ENCODE measurements at regions not wholly inside any gene's neighbourhood (a gene's known extent, or its start where the extent isn't known, plus 50 kb on each side); places are given as distances from the start of the nearest gene placed in this dataset.

- Histone ChIP-seq H3K4me3 (no peak overlapping the region), H3K36me3 (ENCODE audit: control insufficient read depth, insufficient read depth, low read length) (no peaks in the 10 kb centered on the region), H3K79me2 (ENCODE audit: control insufficient read depth, insufficient read depth, low read length) (no peaks in the 10 kb centered on the region), H3K4me2 (ENCODE audit: insufficient read depth, low read length) (no peak overlapping the region), H4K20me1 (replicated peaks; ENCODE audit: control insufficient read depth, insufficient read depth, low read length) (no peaks in the 10 kb centered on the region), H3K4me1 (replicated peaks in 1 of 2; ENCODE audit: control insufficient read depth in 2 of 2, insufficient read depth in 2 of 2, low read length in 2 of 2) (no peaks in the 10 kb centered on the region), H3K27ac (ENCODE audit: extremely low read depth, low read depth, low read length) (no peak overlapping the region), H3K9ac (ENCODE audit: insufficient read depth in 1 of 2, low read depth in 2 of 2, low read length in 2 of 2) (no peak overlapping the region), H3K9me1 (ENCODE audit: control insufficient read depth, insufficient read depth, low read length) (no peaks in the 10 kb centered on the region), H3K27me3 (ENCODE audit: control insufficient read depth in 2 of 2, insufficient read depth in 2 of 2, low read length in 2 of 2) (no peaks in the 10 kb centered on the region), H3K9me3 (replicated peaks; ENCODE audit: control insufficient read depth, insufficient read depth, low read depth, low read length) (no peaks in the 10 kb centered on the region), H2AFZ (ENCODE audit: low read depth, low read length) (no peak overlapping the region)
- DNase-seq (ENCODE audit: extremely low read depth in 1 of 4, low spot score in 3 of 4) (no peak), FAIRE-seq (no peak), ATAC-seq (no peak)
- POLR2A ChIA-PET, result no interaction called here
- TF ChIP-seq NR2C1 (IDR thresholded peaks at IDR 0.05) (no peak), NR2C1 (tag; IDR thresholded peaks at IDR 0.05) (no peak), MTA2 (IDR thresholded peaks at IDR 0.05; ENCODE audit: low read depth) (no peak)
- TF ChIP-seq, protein P1, sequence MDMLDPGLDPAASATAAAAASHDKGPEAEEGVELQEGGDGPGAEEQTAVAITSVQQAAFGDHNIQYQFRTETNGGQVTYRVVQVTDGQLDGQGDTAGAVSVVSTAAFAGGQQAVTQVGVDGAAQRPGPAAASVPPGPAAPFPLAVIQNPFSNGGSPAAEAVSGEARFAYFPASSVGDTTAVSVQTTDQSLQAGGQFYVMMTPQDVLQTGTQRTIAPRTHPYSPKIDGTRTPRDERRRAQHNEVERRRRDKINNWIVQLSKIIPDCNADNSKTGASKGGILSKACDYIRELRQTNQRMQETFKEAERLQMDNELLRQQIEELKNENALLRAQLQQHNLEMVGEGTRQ (CRISPR knock-in tag; IDR thresholded peaks at IDR 0.05), result no peak
- CTCF ChIA-PET (ENCODE audit: low intra/inter-chr PET ratio), result no interaction called here
- intact Hi-C loops (cut with micrococcal nuclease), result no loop called here
- WGBS (ENCODE audit: insufficient coverage, low coverage, missing lambda C conversion rate), result 0% methylated on average over 2 of the region's 4 CpGs
- BruUV-seq (replicated peaks), result no TSS peak
- in situ Hi-C loops (cut with MboI), result no loop called here
These were observed 334.1 kb downstream of the ZNF674 start for GRCh38 chrX:46211079-46211478.

- no peaks in the 10 kb centered on the region for H3K9me3 ChIP-seq (replicated peaks; ENCODE audit: control insufficient read depth, insufficient read depth, low read depth, low read length)
- no peak for ATAC-seq
- H3K79me2 ChIP-seq (ENCODE audit: control insufficient read depth, insufficient read depth, low read length), result no peaks in the 10 kb centered on the region
- no peak overlapping the region for H3K9ac ChIP-seq (ENCODE audit: insufficient read depth in 1 of 2, low read depth in 2 of 2, low read length in 2 of 2)
- FAIRE-seq, result no peak
- no peak overlapping the region for H2AFZ ChIP-seq (ENCODE audit: low read depth, low read length)
- no peak overlapping the region for H3K4me3 ChIP-seq
- no peaks in the 10 kb centered on the region for H3K27me3 ChIP-seq (ENCODE audit: control insufficient read depth in 2 of 2, insufficient read depth in 2 of 2, low read length in 2 of 2)
- no peaks in the 10 kb centered on the region for H3K36me3 ChIP-seq (ENCODE audit: control insufficient read depth, insufficient read depth, low read length)
- intact Hi-C loops (cut with micrococcal nuclease), result no loop called here
- WGBS (ENCODE audit: insufficient coverage, low coverage, missing lambda C conversion rate), result 0% methylated on average over 3 of the region's 4 CpGs
- in situ Hi-C loops (cut with MboI), result no loop called here
- no peaks in the 10 kb centered on the region for H3K4me1 ChIP-seq (replicated peaks in 1 of 2; ENCODE audit: control insufficient read depth in 2 of 2, insufficient read depth in 2 of 2, low read length in 2 of 2)
- H3K27ac ChIP-seq (ENCODE audit: extremely low read depth, low read depth, low read length), result no peak overlapping the region
- ChIA-PET CTCF (ENCODE audit: low intra/inter-chr PET ratio) (no interaction called here), POLR2A (no interaction called here)
- BruUV-seq (replicated peaks), result no TSS peak
- no peaks in the 10 kb centered on the region for H3K9me1 ChIP-seq (ENCODE audit: control insufficient read depth, insufficient read depth, low read length)
- no peak for DNase-seq (ENCODE audit: extremely low read depth in 1 of 4, low spot score in 3 of 4)
- H3K4me2 ChIP-seq (ENCODE audit: insufficient read depth, low read length), result no peak overlapping the region
- H4K20me1 ChIP-seq (replicated peaks; ENCODE audit: control insufficient read depth, insufficient read depth, low read length), result no peaks in the 10 kb centered on the region
- TF ChIP-seq HSF4 (CRISPR knock-in tag; IDR thresholded peaks at IDR 0.05; ENCODE audit: borderline replicate concordance) (no peak), CBX3 (IDR thresholded peaks at IDR 0.05; ENCODE audit: borderline replicate concordance in 1 of 2, low read length in 2 of 2) (no peak), ZBTB49 (CRISPR knock-in tag; IDR thresholded peaks at IDR 0.05; ENCODE audit: borderline replicate concordance) (no peak), TAF7 (tag; IDR thresholded peaks at IDR 0.05) (no peak), NFXL1 (CRISPR knock-in tag; IDR thresholded peaks at IDR 0.05) (no peak), XRCC5 (IDR thresholded peaks at IDR 0.05; ENCODE audit: low read depth, low read length) (no peak), ESRRB (CRISPR knock-in tag; IDR thresholded peaks at IDR 0.05; ENCODE audit: borderline replicate concordance) (no peak), MCM3 (IDR thresholded peaks at IDR 0.05) (no peak)
- TF ChIP-seq, protein P2, sequence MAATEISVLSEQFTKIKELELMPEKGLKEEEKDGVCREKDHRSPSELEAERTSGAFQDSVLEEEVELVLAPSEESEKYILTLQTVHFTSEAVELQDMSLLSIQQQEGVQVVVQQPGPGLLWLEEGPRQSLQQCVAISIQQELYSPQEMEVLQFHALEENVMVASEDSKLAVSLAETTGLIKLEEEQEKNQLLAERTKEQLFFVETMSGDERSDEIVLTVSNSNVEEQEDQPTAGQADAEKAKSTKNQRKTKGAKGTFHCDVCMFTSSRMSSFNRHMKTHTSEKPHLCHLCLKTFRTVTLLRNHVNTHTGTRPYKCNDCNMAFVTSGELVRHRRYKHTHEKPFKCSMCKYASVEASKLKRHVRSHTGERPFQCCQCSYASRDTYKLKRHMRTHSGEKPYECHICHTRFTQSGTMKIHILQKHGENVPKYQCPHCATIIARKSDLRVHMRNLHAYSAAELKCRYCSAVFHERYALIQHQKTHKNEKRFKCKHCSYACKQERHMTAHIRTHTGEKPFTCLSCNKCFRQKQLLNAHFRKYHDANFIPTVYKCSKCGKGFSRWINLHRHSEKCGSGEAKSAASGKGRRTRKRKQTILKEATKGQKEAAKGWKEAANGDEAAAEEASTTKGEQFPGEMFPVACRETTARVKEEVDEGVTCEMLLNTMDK (IDR thresholded peaks at IDR 0.05; ENCODE audit: borderline replicate concordance, insufficient read depth, low read depth, low read length, poor library complexity, severe bottlenecking), result no peak
These were observed 335.5 kb downstream of the ZNF674 start for GRCh38 chrX:46209768-46210167.
